Fibroblast of pulmonary artery (primary cell): ENCODE measurements at regions not wholly inside any gene's neighbourhood (a gene's known extent, or its start where the extent isn't known, plus 50 kb on each side); places are given as distances from the start of the nearest gene placed in this dataset.

ENCODE experiments used
- DNase-seq: peaks from one replicate; pipeline ENCODE4 v3.0.0-alpha.2; 2010; ENCODE audit warnings: low read depth
- H3K4me3 ChIP-seq: replicated peaks from 2 replicates; pipeline ENCODE4 v1.5.1; 2011; ENCODE audit warnings: low read depth, mild to moderate bottlenecking, control low read depth, low read length, moderate library complexity
- TF ChIP-seq, protein P1 (sequence below): IDR thresholded peaks from 2 replicates; pipeline ENCODE4 v1.5.1; 2011; ENCODE audit warnings: mild to moderate bottlenecking, control low read depth, low read length, inconsistent platforms; ENCODE audit errors: missing control alignments

DNA sequence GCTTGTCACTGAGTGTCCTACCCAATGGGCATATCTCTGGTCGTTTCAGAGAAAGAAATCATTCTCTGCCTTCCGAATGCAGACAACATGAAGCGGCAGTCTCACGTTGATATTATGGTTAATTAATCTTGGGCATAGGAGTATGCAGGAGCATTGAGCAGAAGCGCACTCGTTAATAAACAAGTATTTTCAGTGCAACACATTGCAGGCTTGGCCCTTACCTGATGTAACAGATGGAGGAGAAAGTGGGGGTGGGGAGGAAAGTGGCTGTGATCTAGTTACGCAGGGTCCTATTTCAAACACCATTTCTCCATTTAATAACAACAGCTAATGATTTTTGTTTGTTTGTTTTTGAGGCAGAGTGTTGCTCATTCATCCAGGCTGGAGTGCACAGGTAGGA is 414.0 kb upstream of the RBFOX1 start:
- TF ChIP-seq, protein P1, sequence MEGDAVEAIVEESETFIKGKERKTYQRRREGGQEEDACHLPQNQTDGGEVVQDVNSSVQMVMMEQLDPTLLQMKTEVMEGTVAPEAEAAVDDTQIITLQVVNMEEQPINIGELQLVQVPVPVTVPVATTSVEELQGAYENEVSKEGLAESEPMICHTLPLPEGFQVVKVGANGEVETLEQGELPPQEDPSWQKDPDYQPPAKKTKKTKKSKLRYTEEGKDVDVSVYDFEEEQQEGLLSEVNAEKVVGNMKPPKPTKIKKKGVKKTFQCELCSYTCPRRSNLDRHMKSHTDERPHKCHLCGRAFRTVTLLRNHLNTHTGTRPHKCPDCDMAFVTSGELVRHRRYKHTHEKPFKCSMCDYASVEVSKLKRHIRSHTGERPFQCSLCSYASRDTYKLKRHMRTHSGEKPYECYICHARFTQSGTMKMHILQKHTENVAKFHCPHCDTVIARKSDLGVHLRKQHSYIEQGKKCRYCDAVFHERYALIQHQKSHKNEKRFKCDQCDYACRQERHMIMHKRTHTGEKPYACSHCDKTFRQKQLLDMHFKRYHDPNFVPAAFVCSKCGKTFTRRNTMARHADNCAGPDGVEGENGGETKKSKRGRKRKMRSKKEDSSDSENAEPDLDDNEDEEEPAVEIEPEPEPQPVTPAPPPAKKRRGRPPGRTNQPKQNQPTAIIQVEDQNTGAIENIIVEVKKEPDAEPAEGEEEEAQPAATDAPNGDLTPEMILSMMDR, result no peak
- no peak overlapping the region for H3K4me3 ChIP-seq
- no peak for DNase-seq

DNA sequence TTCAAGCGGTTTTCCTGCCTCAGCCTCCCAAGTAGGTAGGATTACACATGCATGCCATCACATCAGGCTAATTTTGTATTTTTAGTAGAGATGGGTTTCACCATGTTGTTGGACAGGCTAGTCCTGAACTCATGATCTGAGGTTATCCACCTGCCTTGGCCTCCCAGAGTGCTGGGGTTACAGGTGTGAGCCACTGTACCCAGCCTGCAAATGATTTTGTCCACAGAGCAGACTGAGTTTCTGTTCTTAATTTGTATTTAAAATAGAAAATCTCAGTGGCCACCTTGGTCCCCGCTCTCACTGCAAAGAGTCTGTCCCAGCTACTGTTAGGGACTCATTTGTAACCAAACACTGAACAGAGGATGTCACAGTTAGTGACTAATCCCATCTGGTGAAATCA is 415.7 kb upstream of the RBFOX1 start:
- TF ChIP-seq, protein P1, result no peak
- H3K4me3 ChIP-seq, result no peak overlapping the region
- DNase-seq, result no peak

- no peak for DNase-seq
- H3K4me3 ChIP-seq, result no peak overlapping the region
- TF ChIP-seq, protein P1, result no peak
These were observed 419.1 kb upstream of the RBFOX1 start for GRCh38 chr16:6913566-6913965.

DNA sequence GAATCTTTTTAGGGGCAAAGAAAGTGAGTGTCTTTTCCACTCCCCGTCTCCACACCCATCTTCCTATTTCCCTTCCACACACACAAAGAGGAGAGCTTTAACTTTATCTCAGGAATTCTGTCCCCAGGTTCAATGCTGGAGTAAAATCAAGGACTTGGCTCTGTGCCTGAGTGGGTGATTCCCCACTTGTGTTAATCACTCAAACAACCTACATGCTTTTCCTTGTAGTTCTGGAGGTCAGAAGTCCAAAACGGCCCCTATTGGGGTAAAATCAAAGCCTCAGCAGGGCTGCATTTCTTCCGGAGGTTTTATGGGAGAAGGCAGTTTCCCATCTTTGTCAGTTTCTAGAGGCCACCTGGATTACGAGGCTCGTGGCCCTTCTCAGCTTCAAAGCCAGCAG is 422.3 kb upstream of the RBFOX1 start:
- DNase-seq, result no peak
- TF ChIP-seq, protein P1, result no peak
- H3K4me3 ChIP-seq, result no peak overlapping the region

- DNase-seq, result no peak
- H3K4me3 ChIP-seq, result no peak overlapping the region
- TF ChIP-seq, protein P1, result no peak
These were observed 427.0 kb upstream of the RBFOX1 start for GRCh38 chr16:6905601-6906000.

DNA sequence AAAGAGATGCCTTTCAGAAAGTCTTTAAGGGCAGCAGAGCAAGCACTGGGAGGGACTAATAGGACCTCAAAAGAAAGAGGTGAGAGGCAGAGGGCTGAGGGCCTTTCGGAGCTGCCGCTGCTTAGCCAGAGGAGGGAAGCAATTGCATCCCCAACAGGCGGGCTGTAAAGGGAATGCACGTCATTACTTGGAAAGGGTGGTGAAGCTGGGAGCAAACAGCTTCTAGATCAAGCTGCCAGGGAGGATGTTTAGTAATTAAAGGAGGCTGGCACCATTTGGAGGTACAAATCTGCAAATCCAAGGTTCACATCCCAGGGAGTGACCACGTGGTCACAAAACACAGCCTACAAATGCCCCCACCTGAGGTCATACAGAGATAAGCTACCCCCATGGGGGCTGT is 429.0 kb upstream of the RBFOX1 start:
- no peak for DNase-seq
- TF ChIP-seq, protein P1, result no peak
- no peak overlapping the region for H3K4me3 ChIP-seq

DNA sequence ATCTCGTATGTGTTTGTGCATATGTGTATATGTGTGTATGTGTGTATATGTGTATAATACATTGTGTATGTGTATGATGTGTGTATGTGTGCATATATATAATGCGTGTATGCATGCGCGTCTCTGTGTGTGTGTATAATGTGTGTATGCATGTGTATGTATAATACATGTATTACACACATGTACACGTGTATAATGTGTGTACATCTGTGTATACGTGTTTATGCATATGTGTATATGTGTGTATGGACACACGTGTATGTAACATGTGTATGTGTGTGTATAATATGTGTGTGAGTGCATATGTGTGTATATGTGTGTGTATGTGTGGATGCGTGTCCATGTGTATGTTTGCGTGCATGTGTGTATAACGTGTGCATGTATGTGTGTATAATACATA is 433.7 kb upstream of the RBFOX1 start:
- TF ChIP-seq, protein P1, result no peak
- no peak for DNase-seq
- no peak overlapping the region for H3K4me3 ChIP-seq
